Thyroid gland (tissue), 4 donors: ENCODE measurements at regions not wholly inside any gene's neighbourhood (a gene's known extent, or its start where the extent isn't known, plus 50 kb on each side); places are given as distances from the start of the nearest gene placed in this dataset.

ENCODE experiments used
- DNase-seq, 2 donors: peaks; one replicate each; pipeline ENCODE4 v3.0.0-alpha.2; 2019
- H3K27ac ChIP-seq, 3 donors: fragments of 200-600 bp; sonication (generic); 1 replicate in 2 of 3; 2 replicates in 1 of 3; pipeline ENCODE4 v1.5.1; 2016 to 2019; ENCODE audit warnings: mild to moderate bottlenecking in 1 of 3, moderate library complexity in 1 of 3
- H3K27me3 ChIP-seq: fragments of 200-600 bp; sonication (generic); one replicate; pipeline ENCODE4 v1.5.1; 2019
- H3K36me3 ChIP-seq, 2 donors: fragments of 200-600 bp; sonication (generic); one replicate each; pipeline ENCODE4 v1.5.1; 2016 to 2019
- H3K4me1 ChIP-seq, 2 donors: fragments of 200-600 bp; sonication (generic); one replicate each; pipeline ENCODE4 v1.5.1; 2017 to 2019
- H3K4me3 ChIP-seq, 3 donors: fragments of 200-600 bp; sonication (generic); replicated peaks in 1 of 3; 1 replicate in 2 of 3; 2 replicates in 1 of 3; pipeline ENCODE4 v1.5.1; 2016; ENCODE audit warnings: mild to moderate bottlenecking in 1 of 3
- H3K9me3 ChIP-seq: fragments of 200-600 bp; sonication (generic); one replicate; pipeline ENCODE4 v1.5.1; 2017
- POLR2A ChIP-seq, 2 donors: fragments of 450-650 bp; IDR thresholded peaks; one replicate each; pipeline ENCODE4 v1.6.1; 2017; ENCODE audit warnings: antibody characterized with exemption in 2 of 2, mild to moderate bottlenecking in 2 of 2, moderate library complexity in 1 of 2
- WGBS, 2 donors: methylation state at CpG; one replicate each; pipeline ENCODE4 v1.1.5; 2017; 5-methylcytosine and 5-hydroxymethylcytosine counted together
- intact Hi-C: fragments of 100-400 bp; cut with DNase I; formaldehyde crosslinking; loops from one replicate; pipeline ENCODE4 v1.15.1; 2023
- TF ChIP-seq, protein P1 (sequence below), 6 experiments: fragments of 200-600 bp in 3 of 6; fragments of 450-650 bp in 3 of 6; sonication (generic) in 3 of 6; IDR thresholded peaks; one replicate each; pipeline ENCODE4 v1.5.1; 2016 to 2019; ENCODE audit warnings: antibody characterized with exemption in 6 of 6, mild to moderate bottlenecking in 2 of 6, inconsistent platforms in 1 of 6, moderate library complexity in 1 of 6

DNA sequence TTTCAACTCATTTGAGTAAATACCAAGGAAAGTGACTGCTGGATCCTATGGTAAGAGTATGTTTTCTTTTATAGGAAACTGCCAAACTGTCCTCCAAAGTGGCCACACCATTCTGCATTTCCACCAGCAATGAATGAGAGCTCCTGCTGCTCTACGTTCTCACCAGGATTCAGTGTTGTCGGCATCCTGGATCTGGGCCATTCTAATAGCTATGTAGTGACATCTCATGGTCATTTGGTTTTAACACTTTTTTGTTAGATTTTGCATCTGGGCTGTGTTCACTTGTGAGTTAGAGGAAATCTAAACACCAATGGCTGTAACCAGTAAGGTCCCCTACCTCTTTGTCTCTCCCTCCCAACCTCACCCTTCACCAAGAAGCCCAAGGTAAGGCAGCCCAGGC lies 115.9 kb downstream of the ATPSCKMT start:
- intact Hi-C loops = no loop called here
- no peaks in the 10 kb centered on the region for H3K27me3 ChIP-seq
- TF ChIP-seq POLR2A (IDR thresholded peaks at IDR 0.05) = no peak
- TF ChIP-seq, protein P1, sequence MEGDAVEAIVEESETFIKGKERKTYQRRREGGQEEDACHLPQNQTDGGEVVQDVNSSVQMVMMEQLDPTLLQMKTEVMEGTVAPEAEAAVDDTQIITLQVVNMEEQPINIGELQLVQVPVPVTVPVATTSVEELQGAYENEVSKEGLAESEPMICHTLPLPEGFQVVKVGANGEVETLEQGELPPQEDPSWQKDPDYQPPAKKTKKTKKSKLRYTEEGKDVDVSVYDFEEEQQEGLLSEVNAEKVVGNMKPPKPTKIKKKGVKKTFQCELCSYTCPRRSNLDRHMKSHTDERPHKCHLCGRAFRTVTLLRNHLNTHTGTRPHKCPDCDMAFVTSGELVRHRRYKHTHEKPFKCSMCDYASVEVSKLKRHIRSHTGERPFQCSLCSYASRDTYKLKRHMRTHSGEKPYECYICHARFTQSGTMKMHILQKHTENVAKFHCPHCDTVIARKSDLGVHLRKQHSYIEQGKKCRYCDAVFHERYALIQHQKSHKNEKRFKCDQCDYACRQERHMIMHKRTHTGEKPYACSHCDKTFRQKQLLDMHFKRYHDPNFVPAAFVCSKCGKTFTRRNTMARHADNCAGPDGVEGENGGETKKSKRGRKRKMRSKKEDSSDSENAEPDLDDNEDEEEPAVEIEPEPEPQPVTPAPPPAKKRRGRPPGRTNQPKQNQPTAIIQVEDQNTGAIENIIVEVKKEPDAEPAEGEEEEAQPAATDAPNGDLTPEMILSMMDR (IDR thresholded peaks at IDR 0.05) = no peak
- WGBS, 2 donors = 51 to 69% methylated on average over 2 of the region's 2 CpGs
- H3K36me3 ChIP-seq = no peaks in the 10 kb centered on the region
- no peak overlapping the region for H3K27ac ChIP-seq
- H3K9me3 ChIP-seq = no peaks in the 10 kb centered on the region
- no peaks in the 10 kb centered on the region for H3K4me1 ChIP-seq
- no peak for DNase-seq
- no peak overlapping the region for H3K4me3 ChIP-seq

GRCh38 chr5:10130881-10131280 lies 118.8 kb downstream of the ATPSCKMT start:
- 67 to 68% methylated on average over 3 of the region's 3 CpGs for WGBS, 2 donors
- H3K4me3 ChIP-seq = no peak overlapping the region
- H3K36me3 ChIP-seq = no peaks in the 10 kb centered on the region
- no peaks in the 10 kb centered on the region for H3K27me3 ChIP-seq
- intact Hi-C loops = no loop called here
- no peak for DNase-seq
- TF ChIP-seq, protein P1 (IDR thresholded peaks at IDR 0.05) = no peak
- no peak for TF ChIP-seq POLR2A (IDR thresholded peaks at IDR 0.05)
- H3K4me1 ChIP-seq = no peaks in the 10 kb centered on the region
- no peaks in the 10 kb centered on the region for H3K9me3 ChIP-seq
- no peak overlapping the region for H3K27ac ChIP-seq

DNA sequence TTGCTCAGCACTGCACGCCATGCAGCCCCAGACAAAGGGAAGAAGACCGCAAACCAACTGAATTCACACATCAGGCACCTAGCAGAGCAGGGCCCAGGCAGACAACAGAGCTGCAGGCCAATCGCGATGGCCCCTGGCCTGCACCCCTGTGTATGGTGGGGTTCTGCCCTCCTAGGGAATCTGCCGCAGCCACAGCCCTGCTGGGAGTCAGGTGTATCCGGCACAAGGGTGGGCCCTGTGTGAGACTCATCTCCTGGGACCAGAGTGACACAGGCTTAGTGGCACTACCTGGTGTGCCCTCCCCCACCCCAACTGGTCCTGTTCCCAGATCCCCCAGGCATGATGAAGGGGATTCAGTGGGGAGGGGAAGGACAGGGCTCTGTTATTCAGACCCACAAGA lies 122.8 kb downstream of the ATPSCKMT start:
- WGBS, 2 donors = 90 to 96% methylated on average over 2 to 3 of the region's 6 CpGs

DNA sequence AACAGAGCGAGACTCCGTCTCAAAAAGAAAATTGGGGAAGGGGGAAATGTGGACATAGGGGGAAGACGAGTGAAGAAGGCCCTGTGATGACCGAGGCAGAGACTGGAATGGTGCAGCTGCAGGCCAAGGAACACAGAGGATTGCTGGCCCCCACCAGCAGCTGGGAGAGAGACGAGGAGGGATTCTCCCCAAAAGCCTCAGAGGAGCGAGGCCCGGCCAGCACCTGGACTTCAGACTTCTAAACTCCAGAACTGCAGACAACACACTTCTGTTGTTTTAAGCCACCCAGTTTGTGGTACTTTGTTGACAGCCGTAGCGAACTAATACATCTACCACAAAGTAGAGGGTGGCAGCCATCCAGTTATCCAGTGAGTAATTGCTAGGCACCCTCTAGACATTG lies 124.6 kb downstream of the ATPSCKMT start:
- TF ChIP-seq, protein P1 (IDR thresholded peaks at IDR 0.05) = no peak
- no peak for TF ChIP-seq POLR2A (IDR thresholded peaks at IDR 0.05)
- no peaks in the 10 kb centered on the region for H3K4me1 ChIP-seq
- intact Hi-C loops = no loop called here
- H3K27me3 ChIP-seq = no peaks in the 10 kb centered on the region
- DNase-seq = no peak
- no peaks in the 10 kb centered on the region for H3K36me3 ChIP-seq
- WGBS, 2 donors = 93 to 95% methylated on average over 9 of the region's 9 CpGs
- no peak overlapping the region for H3K27ac ChIP-seq
- H3K9me3 ChIP-seq = no peaks in the 10 kb centered on the region
- H3K4me3 ChIP-seq = no peak overlapping the region

More for the DNA sequence above, 122.8 kb downstream of the ATPSCKMT start:
- Histone ChIP-seq H3K9me3 (no peaks in the 10 kb centered on the region), H3K4me1 (no peaks in the 10 kb centered on the region), H3K36me3 (no peaks in the 10 kb centered on the region), H3K27ac (no peak overlapping the region), H3K27me3 (no peaks in the 10 kb centered on the region), H3K4me3 (no peak overlapping the region)
- no peak for TF ChIP-seq POLR2A (IDR thresholded peaks at IDR 0.05)
- TF ChIP-seq, protein P1 (IDR thresholded peaks at IDR 0.05) = no peak
- no peak for DNase-seq
- intact Hi-C loops = no loop called here

- Histone ChIP-seq H3K27me3 (no peaks in the 10 kb centered on the region), H3K36me3 (no peaks in the 10 kb centered on the region), H3K27ac (no peak overlapping the region), H3K4me1 (no peaks in the 10 kb centered on the region), H3K9me3 (no peaks in the 10 kb centered on the region), H3K4me3 (no peak overlapping the region)
- no peak for DNase-seq
- TF ChIP-seq, protein P1 (IDR thresholded peaks at IDR 0.05) = no peak
- TF ChIP-seq POLR2A (IDR thresholded peaks at IDR 0.05) = no peak
- intact Hi-C loops = no loop called here
- WGBS, 2 donors = 84 to 87% methylated on average over 9 of the region's 9 CpGs
Observed at GRCh38 chr5:10124287-10124686, 125.4 kb downstream of the ATPSCKMT start.
